ENCODE measurements at regions not wholly inside any gene's neighbourhood (a gene's known extent, or its start where the extent isn't known, plus 50 kb on each side); places are given as distances from the start of the nearest gene placed in this dataset.
"Not testable (repeated sequence)": the region's sequence is repeated elsewhere in the genome, so short reads cannot be mapped to it uniquely, and the experiment has no call there.

GRCh38 chr15:67945951-67946700, 106.3 kb upstream of the RNU6-1 start:
- no peak for DNase-seq

GRCh38 chr15:67946701-67947100, 106.9 kb upstream of the RNU6-1 start:
- no peak for DNase-seq

- DNase-seq, result no peak
These were observed 106.7 kb upstream of the PIAS1 start for GRCh38 chr15:67947254-67948039.

DNA sequence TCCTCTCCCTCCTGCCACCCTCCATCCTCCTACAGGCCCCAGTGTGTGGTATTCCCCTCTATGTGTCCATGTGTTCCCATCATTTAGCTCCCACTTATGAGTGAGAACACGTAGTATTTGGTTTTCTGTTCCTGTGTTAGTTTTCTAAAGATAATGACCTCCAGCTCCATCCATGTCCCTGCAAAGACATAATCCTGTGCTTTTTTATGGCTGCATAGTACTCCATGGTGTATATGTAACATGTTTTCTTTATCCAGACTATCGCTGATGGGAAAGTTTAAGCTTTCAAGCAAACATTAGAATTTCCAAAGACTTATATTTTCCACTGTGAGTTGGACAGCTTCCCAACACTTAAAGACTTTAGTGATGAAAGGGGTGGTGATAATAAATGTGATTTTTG, 105.9 kb upstream of the PIAS1 start:
- DNase-seq, result no peak

GRCh38 chr15:67951187-67951586, 102.9 kb upstream of the PIAS1 start:
- not testable (repeated sequence) for DNase-seq

- DNase-seq, result no peak
These were observed 100.8 kb upstream of the PIAS1 start for GRCh38 chr15:67953299-67953698.

DNA sequence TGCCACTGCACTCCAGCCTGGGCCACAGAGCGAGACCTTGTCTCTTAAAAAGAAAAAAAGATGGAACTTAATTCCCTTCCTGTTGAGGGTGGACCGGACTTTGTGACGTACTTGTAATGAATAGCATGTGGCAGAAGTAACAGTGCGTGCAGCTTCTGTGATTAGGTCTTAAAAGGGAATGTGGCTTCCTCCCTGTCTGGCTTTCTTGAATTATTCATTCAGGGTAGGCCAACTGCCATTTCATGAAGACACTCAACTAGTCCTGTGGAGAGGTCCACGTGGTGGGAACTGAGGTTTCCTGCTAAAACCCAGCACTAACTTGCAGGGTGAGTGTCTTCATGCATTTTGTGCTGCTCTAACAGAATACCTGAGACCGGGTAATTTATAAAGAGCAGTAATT, 98.9 kb upstream of the PIAS1 start:
- no peak for DNase-seq

- no peak for DNase-seq
These were observed 96.5 kb upstream of the PIAS1 start for GRCh38 chr15:67957435-67958132.

- DNase-seq, result peak; percentile 84
These were observed 86.2 kb upstream of the PIAS1 start for GRCh38 chr15:67967871-67968431.

DNA sequence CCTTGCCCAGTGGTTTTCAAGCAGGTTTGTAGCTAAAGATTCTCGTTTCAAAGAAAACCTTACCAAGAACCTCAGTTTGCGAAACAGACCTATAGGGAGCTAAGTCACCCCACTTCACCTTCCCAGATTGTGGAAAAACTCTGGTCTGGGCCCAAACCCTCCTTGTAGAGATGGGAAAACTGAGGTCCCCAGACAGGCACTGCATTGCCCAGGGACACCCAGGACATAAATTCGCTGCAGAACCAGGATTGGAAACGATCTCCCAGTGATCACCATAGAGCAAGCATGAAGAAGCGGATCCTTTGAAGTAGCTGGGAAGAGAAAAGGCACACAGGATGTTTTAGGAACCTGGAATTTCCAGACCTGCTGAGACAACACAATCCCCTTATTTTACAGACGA, 85.6 kb upstream of the PIAS1 start:
- DNase-seq, result no peak

- DNase-seq, result no peak
These were observed 85.1 kb upstream of the PIAS1 start for GRCh38 chr15:67968966-67969365.

DNA sequence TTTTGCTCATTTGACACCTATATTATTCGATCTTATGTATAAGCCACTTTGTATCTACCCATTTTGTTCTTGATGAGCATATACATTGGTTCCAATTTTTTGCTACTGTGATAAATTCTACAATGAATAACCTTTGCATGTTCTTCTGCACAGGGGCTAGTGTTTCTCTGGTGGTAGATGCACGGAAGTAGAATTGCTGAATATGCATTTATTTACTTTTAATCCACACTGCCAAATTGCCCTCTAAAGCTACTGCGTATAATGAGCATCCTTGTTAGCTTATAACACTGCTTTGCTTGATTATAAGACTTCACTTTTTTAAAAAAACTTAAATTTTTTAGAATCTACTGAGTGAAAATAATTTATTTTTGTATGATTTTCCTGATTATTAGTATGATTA, 84.2 kb upstream of the PIAS1 start:
- DNase-seq, result no peak

DNA sequence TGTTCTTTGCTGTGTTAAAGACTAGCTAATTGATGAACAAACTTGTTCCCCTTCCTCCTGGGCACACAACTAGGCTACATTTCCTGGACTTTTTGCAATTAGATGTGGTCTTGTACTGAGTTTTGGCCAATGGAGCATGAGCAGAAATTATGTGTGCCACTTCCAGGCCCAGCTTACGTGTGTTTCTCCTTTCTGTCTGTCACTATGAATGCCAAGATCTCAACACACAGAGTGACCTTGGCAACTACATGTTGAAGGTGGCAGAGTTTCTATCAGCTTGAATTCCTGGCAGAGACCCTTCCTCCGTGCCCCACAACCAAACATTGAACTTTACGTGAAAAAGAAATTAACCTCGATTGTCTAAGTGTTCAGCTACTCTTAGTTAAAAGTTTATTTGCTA, 81.7 kb upstream of the PIAS1 start:
- no peak for DNase-seq

DNA sequence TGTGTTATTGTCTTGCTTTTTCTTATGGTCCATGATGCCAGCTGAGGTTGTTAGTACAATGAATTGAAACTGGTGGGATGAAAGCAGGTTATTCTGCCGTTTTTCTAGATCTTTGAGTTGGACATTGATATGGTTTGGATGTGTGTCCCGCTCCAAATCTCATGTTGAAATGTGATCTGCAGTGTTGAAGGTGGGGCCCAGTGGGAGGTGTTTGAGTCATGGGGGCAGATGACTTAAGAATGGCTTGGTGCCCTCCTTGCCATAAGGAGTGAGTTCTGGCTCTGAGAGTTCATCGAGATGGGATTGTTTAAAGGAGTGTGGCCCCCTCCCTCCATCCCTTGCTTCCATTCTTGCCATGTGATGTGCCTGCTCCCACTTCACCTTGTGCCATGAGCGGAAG, 80.3 kb upstream of the PIAS1 start:
- DNase-seq, result no peak

- peak; percentile 10 for DNase-seq
These were observed 77.5 kb upstream of the PIAS1 start for GRCh38 chr15:67976506-67977073.

GRCh38 chr15:67977414-67978089, 76.6 kb upstream of the PIAS1 start:
- DNase-seq, result no peak

GRCh38 chr15:67979281-67979680, 74.8 kb upstream of the PIAS1 start:
- no peak for DNase-seq

- DNase-seq, result no peak
These were observed 73.9 kb upstream of the PIAS1 start for GRCh38 chr15:67980171-67980570.

GRCh38 chr15:67980773-67981685, 73.1 kb upstream of the PIAS1 start:
- no peak for DNase-seq

GRCh38 chr15:67981848-67982247, 72.3 kb upstream of the PIAS1 start:
- DNase-seq, result no peak

GRCh38 chr15:67991706-67992105, 62.4 kb upstream of the PIAS1 start:
- DNase-seq, result no peak
